MM.1S (cell line): ENCODE measurements at regions not wholly inside any gene's neighbourhood (a gene's known extent, or its start where the extent isn't known, plus 50 kb on each side); places are given as distances from the start of the nearest gene placed in this dataset.

Experiments
- DNase-seq: peaks from one replicate; pipeline ENCODE4 v3.0.0-alpha.2; 2015
- H2AFZ ChIP-seq: fragments of 300-600 bp; sonication (generic); 2 replicates; pipeline ENCODE4 v1.6.0; 2016; ENCODE audit warnings: antibody characterized with exemption, low read length
- H3F3A ChIP-seq: fragments of 300-600 bp; sonication (generic); 2 replicates; pipeline ENCODE4 v1.6.1; 2016; ENCODE audit warnings: mild to moderate bottlenecking, antibody characterized with exemption, low read length, moderate library complexity, mixed read lengths; ENCODE audit not compliant: insufficient read depth
- H3K27ac ChIP-seq: fragments of 300-600 bp; sonication (generic); 2 replicates; pipeline ENCODE4 v1.5.1; 2016; ENCODE audit warnings: mild to moderate bottlenecking, low read length
- H3K27me3 ChIP-seq: fragments of 300-600 bp; sonication (generic); replicated peaks from 2 replicates; pipeline ENCODE4 v1.6.0; 2016; ENCODE audit warnings: low read length; ENCODE audit not compliant: insufficient read depth
- H3K36me3 ChIP-seq: fragments of 300-600 bp; sonication (generic); replicated peaks from 2 replicates; pipeline ENCODE4 v1.6.1; 2016; ENCODE audit warnings: mild to moderate bottlenecking, low read length, mixed read lengths; ENCODE audit not compliant: insufficient read depth
- H3K4me1 ChIP-seq: fragments of 300-600 bp; sonication (generic); 2 replicates; pipeline ENCODE4 v1.6.1; 2016; ENCODE audit warnings: low read length, mixed read lengths
- H3K4me2 ChIP-seq: fragments of 300-600 bp; sonication (generic); 2 replicates; pipeline ENCODE4 v1.6.0; 2016; ENCODE audit warnings: low read depth, low read length
- H3K4me3 ChIP-seq: fragments of 300-600 bp; sonication (generic); 2 replicates; pipeline ENCODE4 v1.5.1; 2016; ENCODE audit warnings: low read length, mixed read lengths
- H3K79me2 ChIP-seq: fragments of 300-600 bp; sonication (generic); 2 replicates; pipeline ENCODE4 v1.6.1; 2016; ENCODE audit warnings: mixed run types, low read length, mixed read lengths
- H3K9ac ChIP-seq: fragments of 300-600 bp; sonication (generic); 2 replicates; pipeline ENCODE4 v1.6.1; 2016; ENCODE audit warnings: low read length, mixed read lengths
- H3K9me2 ChIP-seq: fragments of 300-600 bp; sonication (generic); replicated peaks from 2 replicates; pipeline ENCODE4 v1.6.1; 2016; ENCODE audit warnings: mild to moderate bottlenecking, low read length, mixed read lengths; ENCODE audit not compliant: insufficient read depth
- H3K9me3 ChIP-seq: fragments of 300-600 bp; sonication (generic); replicated peaks from 2 replicates; pipeline ENCODE4 v1.6.1; 2016; ENCODE audit warnings: mild to moderate bottlenecking, low read length, mixed read lengths; ENCODE audit not compliant: insufficient read depth
- H4K20me1 ChIP-seq: fragments of 300-600 bp; sonication (generic); 2 replicates; pipeline ENCODE4 v1.6.1; 2016; ENCODE audit warnings: mild to moderate bottlenecking, low read length, moderate library complexity, mixed read lengths; ENCODE audit not compliant: insufficient read depth
- CTCF ChIP-seq: fragments of 300-600 bp; sonication (generic); IDR thresholded peaks from 2 replicates; pipeline ENCODE4 v1.5.1; 2016; ENCODE audit warnings: antibody characterized with exemption, low read length, mixed read lengths
- EZH2 ChIP-seq: fragments of 300-600 bp; sonication (generic); optimal IDR thresholded peaks from 2 replicates; pipeline ENCODE3; 2017; ENCODE audit warnings: low read depth, mild to moderate bottlenecking, antibody characterized with exemption, low read length, mixed read lengths
- EZH2phosphoT487 ChIP-seq: fragments of 300-600 bp; sonication (generic); IDR thresholded peaks from 2 replicates; pipeline ENCODE4 v1.6.1; 2018; ENCODE audit warnings: antibody characterized with exemption, low read length

- Histone ChIP-seq H3K27ac (no peak overlapping the region), H3K79me2 (no peaks in the 10 kb centered on the region), H3K4me3 (no peak overlapping the region), H2AFZ (no peak overlapping the region), H4K20me1 (no peaks in the 10 kb centered on the region), H3K27me3 (no peaks in the 10 kb centered on the region), H3K9me2 (no peaks in the 10 kb centered on the region), H3K4me1 (no peaks in the 10 kb centered on the region), H3F3A (no peaks in the 10 kb centered on the region), H3K9me3 (no peaks in the 10 kb centered on the region), H3K4me2 (no peak overlapping the region), H3K36me3 (no peaks in the 10 kb centered on the region), H3K9ac (no peak overlapping the region)
- TF ChIP-seq EZH2phosphoT487: no peak
- DNase-seq: no peak
Observed at GRCh38 chr11:112885744-112886433, 75.3 kb upstream of the NCAM1 start.

DNA sequence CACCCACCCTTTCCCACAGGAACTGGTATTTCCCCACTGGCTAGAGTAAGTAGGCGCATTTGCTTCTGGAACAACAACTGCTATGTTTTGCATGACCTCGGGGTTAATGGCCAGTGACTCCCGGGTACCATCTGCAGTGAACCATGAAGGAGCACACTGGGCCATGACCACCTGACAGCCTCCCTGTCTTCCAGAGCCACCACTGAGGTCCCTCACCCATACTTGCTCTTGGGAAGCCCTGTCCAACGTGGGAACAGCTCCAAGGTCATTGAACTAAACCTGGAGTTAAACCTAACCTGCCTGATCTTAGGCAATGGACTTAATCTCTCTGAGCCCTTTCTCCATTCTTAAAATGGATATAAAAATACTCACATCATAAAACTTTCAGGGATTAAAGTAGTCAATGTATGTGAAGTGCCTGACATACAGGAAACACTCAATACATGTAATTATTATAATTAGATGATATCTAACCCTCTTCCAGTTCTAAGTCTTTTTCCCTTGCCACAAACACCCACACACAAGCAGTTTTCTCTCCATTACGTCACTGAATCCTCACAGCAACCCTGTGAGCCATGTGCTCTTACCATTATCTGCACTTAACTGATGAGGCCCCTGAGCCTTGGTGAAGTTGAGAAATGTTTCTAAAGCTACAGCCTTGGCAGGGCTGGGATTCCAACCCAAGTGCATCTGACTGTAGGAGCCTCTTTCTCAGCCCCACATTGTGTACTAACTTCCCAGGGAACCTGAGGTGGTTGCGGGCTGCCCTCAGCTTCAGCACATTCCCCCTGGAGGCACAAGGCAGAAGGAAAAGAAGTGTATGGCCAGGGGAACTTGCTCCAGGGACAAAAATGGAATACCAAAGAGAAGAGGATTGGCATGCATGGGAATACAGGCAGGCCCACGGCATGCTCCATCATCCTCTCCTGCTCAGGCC is 74.5 kb upstream of the NCAM1 start:
- Histone ChIP-seq H3K36me3 (no peaks in the 10 kb centered on the region), H3K4me1 (no peaks in the 10 kb centered on the region), H3K27ac (no peak overlapping the region), H3K9me3 (no peaks in the 10 kb centered on the region), H3K9me2 (no peaks in the 10 kb centered on the region), H2AFZ (no peak overlapping the region), H3K4me2 (no peak overlapping the region), H3F3A (no peaks in the 10 kb centered on the region), H3K9ac (no peak overlapping the region), H3K79me2 (no peaks in the 10 kb centered on the region), H3K27me3 (no peaks in the 10 kb centered on the region), H4K20me1 (no peaks in the 10 kb centered on the region), H3K4me3 (no peak overlapping the region)
- TF ChIP-seq EZH2phosphoT487 (no peak), CTCF (no peak), EZH2 (no peak)
- no peak for DNase-seq

DNA sequence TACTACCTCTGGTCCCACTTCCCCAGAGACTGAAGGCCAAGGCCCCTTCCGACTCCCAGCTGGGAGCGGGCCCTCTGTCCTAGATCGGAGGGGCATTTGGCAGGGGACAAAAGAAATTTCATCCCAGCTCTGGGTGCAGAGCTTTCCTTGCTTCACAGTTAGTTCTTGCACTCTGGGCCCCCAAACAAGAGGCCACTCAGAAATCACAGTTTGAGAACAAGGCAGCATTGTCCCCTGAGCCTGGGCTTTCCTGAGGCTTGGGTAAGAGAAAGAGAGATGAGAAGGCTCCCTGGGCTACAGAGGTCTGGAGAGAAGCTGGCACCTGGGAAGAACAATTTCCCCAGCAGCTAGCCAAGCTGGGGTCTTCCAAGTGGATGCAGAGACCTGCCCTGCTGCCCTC is 71.8 kb upstream of the NCAM1 start:
- H2AFZ ChIP-seq: no peak overlapping the region
- no peaks in the 10 kb centered on the region for H3K27me3 ChIP-seq
- H3K36me3 ChIP-seq: no peaks in the 10 kb centered on the region
- H3K4me1 ChIP-seq: no peaks in the 10 kb centered on the region
- no peak overlapping the region for H3K4me3 ChIP-seq
- no peak overlapping the region for H3K27ac ChIP-seq
- no peaks in the 10 kb centered on the region for H3K9me3 ChIP-seq
- TF ChIP-seq EZH2: no peak
- TF ChIP-seq EZH2phosphoT487: no peak
- TF ChIP-seq CTCF: no peak
- H3F3A ChIP-seq: no peaks in the 10 kb centered on the region
- no peaks in the 10 kb centered on the region for H3K79me2 ChIP-seq
- H4K20me1 ChIP-seq: no peaks in the 10 kb centered on the region
- H3K4me2 ChIP-seq: no peak overlapping the region
- no peak overlapping the region for H3K9ac ChIP-seq
- no peak for DNase-seq
- H3K9me2 ChIP-seq: no peaks in the 10 kb centered on the region
